Calu3 (cell line): ENCODE measurements at regions not wholly inside any gene's neighbourhood (a gene's known extent, or its start where the extent isn't known, plus 50 kb on each side); places are given as distances from the start of the nearest gene placed in this dataset.

Experiments used
- BruUV-seq: library from RNA; stranded (reverse); fragments of 400-500 nt; replicated peaks from 2 replicates; lab custom pipeline; 2021; lab: Mats Ljungman, UMichigan
- CTCF ChIA-PET: fragments of 300-600 bp; sonication (Branson Sonifier 250); formaldehyde crosslinking; loops from one replicate; lab custom pipeline; 2022; ENCODE audit warnings: antibody characterized with exemption; lab: Charles Lee
- DNase-seq: peaks from one replicate; pipeline ENCODE4 v3.0.0; 2022
- H3K27ac Mint-ChIP-seq: one replicate; pipeline ENCODE4 v1.8.0; 2022; ENCODE audit warnings: mixed read lengths; ENCODE audit not compliant: unreplicated experiment
- H3K27me3 Mint-ChIP-seq: one replicate; pipeline ENCODE4 v1.8.0; 2022; ENCODE audit warnings: mixed read lengths; ENCODE audit not compliant: unreplicated experiment
- H3K36me3 Mint-ChIP-seq: one replicate; pipeline ENCODE4 v1.8.0; 2022; ENCODE audit warnings: mild to moderate bottlenecking, moderate library complexity, mixed read lengths; ENCODE audit not compliant: insufficient read depth, unreplicated experiment
- H3K4me1 Mint-ChIP-seq: one replicate; pipeline ENCODE4 v1.8.0; 2022; ENCODE audit warnings: mild to moderate bottlenecking, low read depth, mixed read lengths; ENCODE audit not compliant: unreplicated experiment
- H3K4me3 Mint-ChIP-seq: one replicate; pipeline ENCODE4 v1.8.0; 2022; ENCODE audit warnings: mild to moderate bottlenecking, low read depth, moderate library complexity, mixed read lengths; ENCODE audit not compliant: unreplicated experiment
- H3K9me3 Mint-ChIP-seq: one replicate; pipeline ENCODE4 v1.8.0; 2022; ENCODE audit warnings: low read depth, mixed read lengths; ENCODE audit not compliant: unreplicated experiment
- intact Hi-C: fragments of 100-400 bp; cut with micrococcal nuclease; formaldehyde crosslinking; loops from one replicate; pipeline ENCODE4 v1.10.0; 2022; ENCODE audit not compliant: unreplicated experiment
- TF ChIP-seq, protein P1 (sequence below): fragments of 200-600 bp; IDR thresholded peaks from one replicate; pipeline ENCODE4 v1.8.0; 2022; ENCODE audit warnings: antibody characterized with exemption; ENCODE audit not compliant: unreplicated experiment

DNA sequence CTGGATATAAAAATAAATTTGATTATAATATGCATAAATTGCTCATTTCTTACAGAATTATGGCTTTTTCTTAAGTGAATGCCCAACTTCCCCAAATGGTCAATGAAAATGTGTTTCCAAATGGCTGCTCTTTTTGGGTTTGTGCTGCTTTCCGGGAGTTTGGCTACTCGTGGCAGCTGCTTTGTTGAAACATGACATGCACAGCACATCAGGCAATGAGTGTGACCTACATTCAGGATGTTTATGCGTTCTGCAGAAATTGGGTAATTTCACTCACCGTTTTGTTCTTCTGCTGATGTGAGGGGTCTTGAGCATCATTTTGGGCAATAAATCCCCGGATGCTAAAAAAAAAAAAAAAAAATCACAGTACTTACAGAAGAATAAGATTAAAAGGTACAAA, 825.0 kb upstream of the KLHL29 start:
- Mint-ChIP-seq H3K4me1 (no peaks in the 10 kb centered on the region), H3K36me3 (no peaks in the 10 kb centered on the region), H3K27me3 (no peaks in the 10 kb centered on the region), H3K27ac (no peak overlapping the region), H3K9me3 (peaks cover 6% of the 10 kb centered on the region), H3K4me3 (no peak overlapping the region)
- CTCF ChIA-PET = interaction anchor here (0.7 kb wide), 1 partner anchor 192 kb away, joined by 3 read pairs; no protein-coding TSS in a partner anchor
- TF ChIP-seq, protein P1, sequence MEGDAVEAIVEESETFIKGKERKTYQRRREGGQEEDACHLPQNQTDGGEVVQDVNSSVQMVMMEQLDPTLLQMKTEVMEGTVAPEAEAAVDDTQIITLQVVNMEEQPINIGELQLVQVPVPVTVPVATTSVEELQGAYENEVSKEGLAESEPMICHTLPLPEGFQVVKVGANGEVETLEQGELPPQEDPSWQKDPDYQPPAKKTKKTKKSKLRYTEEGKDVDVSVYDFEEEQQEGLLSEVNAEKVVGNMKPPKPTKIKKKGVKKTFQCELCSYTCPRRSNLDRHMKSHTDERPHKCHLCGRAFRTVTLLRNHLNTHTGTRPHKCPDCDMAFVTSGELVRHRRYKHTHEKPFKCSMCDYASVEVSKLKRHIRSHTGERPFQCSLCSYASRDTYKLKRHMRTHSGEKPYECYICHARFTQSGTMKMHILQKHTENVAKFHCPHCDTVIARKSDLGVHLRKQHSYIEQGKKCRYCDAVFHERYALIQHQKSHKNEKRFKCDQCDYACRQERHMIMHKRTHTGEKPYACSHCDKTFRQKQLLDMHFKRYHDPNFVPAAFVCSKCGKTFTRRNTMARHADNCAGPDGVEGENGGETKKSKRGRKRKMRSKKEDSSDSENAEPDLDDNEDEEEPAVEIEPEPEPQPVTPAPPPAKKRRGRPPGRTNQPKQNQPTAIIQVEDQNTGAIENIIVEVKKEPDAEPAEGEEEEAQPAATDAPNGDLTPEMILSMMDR = no peak
- intact Hi-C loops = no loop called here
- no TSS peak for BruUV-seq
- no peak for DNase-seq

DNA sequence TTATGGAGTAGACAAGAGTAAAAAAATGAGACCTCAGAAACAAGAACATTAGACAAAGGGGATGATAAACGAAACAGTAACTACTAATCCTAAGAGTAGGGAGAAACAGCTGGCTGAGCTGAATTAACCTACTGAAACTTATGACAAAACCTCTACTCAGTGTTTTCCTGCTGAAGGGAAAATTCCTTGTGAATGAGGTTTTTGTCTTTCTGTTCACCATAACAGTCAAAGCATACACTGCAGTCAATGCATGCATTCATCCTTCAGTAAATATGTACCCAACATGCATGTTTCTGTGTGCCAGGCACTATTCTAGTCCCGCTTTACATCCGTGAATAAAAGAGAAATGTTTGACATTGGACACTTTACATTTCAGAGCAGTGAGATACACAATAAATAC, 805.6 kb upstream of the KLHL29 start:
- Mint-ChIP-seq H3K9me3 (peaks cover 14% of the 10 kb centered on the region), H3K27ac (no peak overlapping the region), H3K4me1 (no peaks in the 10 kb centered on the region), H3K36me3 (no peaks in the 10 kb centered on the region), H3K4me3 (no peak overlapping the region), H3K27me3 (no peaks in the 10 kb centered on the region)
- TF ChIP-seq, protein P1 = no peak
- DNase-seq = no peak
- CTCF ChIA-PET = no interaction called here
- intact Hi-C loops = no loop called here
- BruUV-seq = no TSS peak

DNA sequence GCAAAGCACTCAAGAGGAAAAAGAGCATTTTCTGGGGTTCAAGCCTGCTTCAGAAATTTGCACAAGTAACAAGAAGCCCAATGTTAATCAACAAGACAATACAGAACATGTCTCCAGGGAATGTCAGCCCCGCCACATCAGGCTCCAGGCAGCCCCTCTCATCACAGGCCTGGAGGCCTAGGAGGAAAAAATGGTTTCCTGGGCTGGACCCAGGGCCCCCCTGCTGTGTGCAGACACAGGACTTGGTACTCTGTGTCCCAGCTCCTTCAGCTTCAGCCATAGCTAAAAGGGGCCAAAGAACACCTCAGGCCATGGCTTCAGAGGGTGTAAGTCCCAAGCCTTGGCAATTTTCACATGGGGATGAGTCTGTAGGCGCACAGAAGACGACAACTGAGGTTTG, 802.9 kb upstream of the KLHL29 start:
- TF ChIP-seq, protein P1 = no peak
- intact Hi-C loops = no loop called here
- no peaks in the 10 kb centered on the region for H3K4me1 Mint-ChIP-seq
- H3K36me3 Mint-ChIP-seq = no peaks in the 10 kb centered on the region
- no peaks in the 10 kb centered on the region for H3K27me3 Mint-ChIP-seq
- H3K27ac Mint-ChIP-seq = no peak overlapping the region
- CTCF ChIA-PET = no interaction called here
- BruUV-seq = no TSS peak
- peaks cover 14% of the 10 kb centered on the region for H3K9me3 Mint-ChIP-seq
- H3K4me3 Mint-ChIP-seq = no peak overlapping the region
- no peak for DNase-seq

DNA sequence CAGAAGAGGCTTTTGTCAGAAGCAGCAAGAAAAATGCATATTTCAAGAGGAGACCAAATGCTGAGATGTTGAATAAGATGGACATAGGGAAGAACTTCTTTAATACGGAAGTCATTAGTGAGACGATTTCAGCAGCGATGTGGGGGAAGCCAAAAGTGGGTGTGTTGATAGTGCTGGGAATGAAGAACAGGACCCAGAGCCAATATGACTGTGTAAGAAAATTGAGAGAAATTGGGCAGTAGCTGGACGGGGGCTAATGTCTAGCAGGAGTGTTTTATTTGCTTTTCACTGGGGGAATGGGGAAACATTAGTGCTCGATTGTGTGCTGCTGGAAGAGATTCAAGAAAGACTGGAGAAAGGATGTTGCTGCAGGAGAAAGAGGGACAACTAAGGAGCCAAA, 788.7 kb upstream of the KLHL29 start:
- no peak overlapping the region for H3K27ac Mint-ChIP-seq
- no peaks in the 10 kb centered on the region for H3K27me3 Mint-ChIP-seq
- H3K36me3 Mint-ChIP-seq = no peaks in the 10 kb centered on the region
- DNase-seq = no peak
- no peaks in the 10 kb centered on the region for H3K4me1 Mint-ChIP-seq
- TF ChIP-seq, protein P1 = no peak
- BruUV-seq = no TSS peak
- H3K4me3 Mint-ChIP-seq = no peak overlapping the region
- intact Hi-C loops = no loop called here
- H3K9me3 Mint-ChIP-seq = peaks cover 7% of the 10 kb centered on the region
- CTCF ChIA-PET = no interaction called here
